Glutamatergic neuron (in vitro differentiated cells): ENCODE measurements at regions not wholly inside any gene's neighbourhood (a gene's known extent, or its start where the extent isn't known, plus 50 kb on each side); places are given as distances from the start of the nearest gene placed in this dataset.

Source experiments
- DNase-seq: peaks from one replicate; pipeline ENCODE4 v3.0.0; 2022
- H3K27ac Mint-ChIP-seq: one replicate; pipeline ENCODE4 v1.8.0; 2020; ENCODE audit warnings: mild to moderate bottlenecking, mixed read lengths, inconsistent platforms; ENCODE audit not compliant: unreplicated experiment
- H3K27me3 Mint-ChIP-seq: one replicate; pipeline ENCODE4 v1.8.0; 2020; ENCODE audit warnings: mild to moderate bottlenecking, moderate library complexity, mixed read lengths, inconsistent platforms; ENCODE audit not compliant: unreplicated experiment
- H3K36me3 Mint-ChIP-seq: one replicate; pipeline ENCODE4 v1.8.0; 2020; ENCODE audit warnings: mild to moderate bottlenecking, mixed read lengths, inconsistent platforms; ENCODE audit not compliant: unreplicated experiment
- H3K4me1 Mint-ChIP-seq: one replicate; pipeline ENCODE4 v1.8.0; 2020; ENCODE audit warnings: mild to moderate bottlenecking, low read depth, mixed read lengths, inconsistent platforms; ENCODE audit not compliant: unreplicated experiment
- H3K4me3 Mint-ChIP-seq: one replicate; pipeline ENCODE4 v1.8.0; 2020; ENCODE audit warnings: mild to moderate bottlenecking, mixed read lengths, inconsistent platforms; ENCODE audit not compliant: unreplicated experiment
- H3K9me3 Mint-ChIP-seq: one replicate; pipeline ENCODE4 v1.8.0; 2020; ENCODE audit warnings: mild to moderate bottlenecking, moderate library complexity, mixed read lengths, inconsistent platforms; ENCODE audit not compliant: unreplicated experiment
- CTCF ChIP-seq: fragments of 200-600 bp; sonication (generic); IDR thresholded peaks from one replicate; pipeline ENCODE4 v1.5.0; 2021; ENCODE audit not compliant: partially characterized antibody, unreplicated experiment

GRCh38 chr2:236691799-236692167 is 122.2 kb downstream of the ACKR3 start:
- H3K27ac Mint-ChIP-seq, result no peak overlapping the region
- peaks cover 2% of the 10 kb centered on the region for H3K9me3 Mint-ChIP-seq
- TF ChIP-seq CTCF, result no peak

GRCh38 chr2:236692937-236693336 is 123.3 kb downstream of the ACKR3 start:
- peaks cover 3% of the 10 kb centered on the region for H3K9me3 Mint-ChIP-seq
- DNase-seq, result no peak
- H3K27me3 Mint-ChIP-seq, result no peaks in the 10 kb centered on the region
- H3K27ac Mint-ChIP-seq, result no peak overlapping the region
- no peak for TF ChIP-seq CTCF
- no peak overlapping the region for H3K4me3 Mint-ChIP-seq
- H3K36me3 Mint-ChIP-seq, result no peaks in the 10 kb centered on the region
- peaks cover 7% of the 10 kb centered on the region for H3K4me1 Mint-ChIP-seq

More at GRCh38 chr2:236691799-236692167, 122.2 kb downstream of the ACKR3 start:
- Mint-ChIP-seq H3K27me3 (no peaks in the 10 kb centered on the region), H3K4me1 (peaks cover 7% of the 10 kb centered on the region), H3K36me3 (no peaks in the 10 kb centered on the region), H3K4me3 (no peak overlapping the region)
- DNase-seq, result no peak

- no peak for DNase-seq
- Mint-ChIP-seq H3K9me3 (peaks cover 3% of the 10 kb centered on the region), H3K36me3 (no peaks in the 10 kb centered on the region), H3K27me3 (no peaks in the 10 kb centered on the region), H3K4me3 (no peak overlapping the region), H3K27ac (no peak overlapping the region), H3K4me1 (peaks cover 5% of the 10 kb centered on the region)
- no peak for TF ChIP-seq CTCF
Measured at GRCh38 chr2:236693531-236693930, 123.9 kb downstream of the ACKR3 start.

- Mint-ChIP-seq H3K36me3 (no peaks in the 10 kb centered on the region), H3K27me3 (no peaks in the 10 kb centered on the region), H3K27ac (no peak overlapping the region), H3K4me1 (peaks cover 2% of the 10 kb centered on the region), H3K4me3 (no peak overlapping the region), H3K9me3 (peaks cover 3% of the 10 kb centered on the region)
- DNase-seq, result no peak
- no peak for TF ChIP-seq CTCF
Measured at GRCh38 chr2:236694146-236694888, 124.7 kb downstream of the ACKR3 start.

- H3K4me3 Mint-ChIP-seq, result no peak overlapping the region
- TF ChIP-seq CTCF, result no peak
- H3K27me3 Mint-ChIP-seq, result peaks cover 7% of the 10 kb centered on the region
- H3K9me3 Mint-ChIP-seq, result peaks cover 3% of the 10 kb centered on the region
- DNase-seq, result no peak
- peaks cover 2% of the 10 kb centered on the region for H3K4me1 Mint-ChIP-seq
- no peak overlapping the region for H3K27ac Mint-ChIP-seq
- no peaks in the 10 kb centered on the region for H3K36me3 Mint-ChIP-seq
Measured at GRCh38 chr2:236696834-236697233, 127.2 kb downstream of the ACKR3 start.
